Umbilical cord (tissue), 1 donor: ENCODE measurements at regions not wholly inside any gene's neighbourhood (a gene's known extent, or its start where the extent isn't known, plus 50 kb on each side); places are given as distances from the start of the nearest gene placed in this dataset.
"Not testable (repeated sequence)": the region's sequence is repeated elsewhere in the genome, so short reads cannot be mapped to it uniquely, and the experiment has no call there.

Experiments used
- DNase-seq: peaks from one replicate; pipeline ENCODE4 v3.0.0-alpha.2; 2015; ENCODE audit warnings: low spot score

GRCh38 chr14:56044196-56044595, 74.0 kb upstream of the PELI2 start:
- DNase-seq: no peak

DNA sequence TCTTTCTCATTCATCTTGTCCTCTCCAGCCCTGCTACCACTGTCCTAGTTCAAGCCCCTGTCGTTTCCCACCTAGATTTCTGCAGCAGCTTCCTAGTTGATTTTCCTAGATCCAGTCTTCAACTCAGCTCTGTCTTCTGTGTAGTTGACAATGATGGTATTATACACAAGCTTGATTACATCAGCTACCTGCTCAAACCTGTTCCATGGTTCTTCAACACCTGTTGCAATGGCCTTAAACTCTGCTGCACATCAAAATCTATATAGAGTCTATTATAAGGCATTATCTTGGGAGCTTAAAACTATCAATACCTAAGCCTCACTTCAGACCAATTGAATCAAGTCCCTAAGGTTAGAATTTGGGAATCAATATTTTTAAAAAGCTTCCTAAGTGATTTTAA, 71.7 kb upstream of the PELI2 start:
- DNase-seq: no peak

- DNase-seq: no peak
Measured at GRCh38 chr14:56046996-56047395, 71.2 kb upstream of the PELI2 start.

DNA sequence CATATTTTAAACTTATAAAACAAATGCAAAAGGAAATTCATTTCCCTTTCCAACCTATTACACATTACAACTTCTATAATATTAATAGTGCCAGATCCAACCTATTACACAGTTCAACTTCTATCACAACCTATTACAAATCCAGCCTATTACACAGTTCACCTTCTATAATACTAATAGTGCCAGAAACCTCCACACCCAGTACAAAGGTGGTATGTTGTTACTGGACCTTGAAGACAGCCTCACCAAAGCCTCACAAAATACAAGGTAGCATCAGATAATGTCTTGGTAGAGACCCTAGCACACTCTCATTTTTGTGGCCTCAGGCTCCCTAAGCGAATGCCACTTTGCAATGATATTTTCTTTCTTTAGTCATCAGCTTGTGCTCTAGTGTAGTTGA, 68.7 kb upstream of the PELI2 start:
- DNase-seq: no peak

- no peak for DNase-seq
Measured at GRCh38 chr14:56055511-56055910, 62.7 kb upstream of the PELI2 start.

GRCh38 chr14:56056031-56056430, 62.2 kb upstream of the PELI2 start:
- no peak for DNase-seq

GRCh38 chr14:56057071-56057741, 61.0 kb upstream of the PELI2 start:
- DNase-seq: peak; percentile 33

DNA sequence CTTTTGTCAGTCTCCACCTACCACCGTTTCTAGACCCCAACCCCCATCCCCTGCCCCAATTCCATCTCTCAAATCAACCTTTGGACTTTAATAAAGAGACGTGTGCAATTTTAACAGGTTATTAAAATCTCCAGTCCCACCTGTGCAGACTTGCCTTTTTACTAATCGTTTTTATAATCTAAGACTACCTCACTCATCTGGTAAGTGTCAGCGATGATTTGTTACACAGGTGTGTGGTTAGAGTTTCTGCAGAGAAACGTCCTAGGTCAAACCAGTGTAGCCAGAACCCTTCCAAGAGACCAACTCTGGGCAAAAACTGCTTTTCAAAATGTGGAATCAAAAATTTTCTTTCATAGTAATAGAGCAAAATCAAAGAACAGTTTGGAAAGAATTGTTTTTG, 60.4 kb upstream of the PELI2 start:
- DNase-seq: peak; percentile 59

GRCh38 chr14:56059054-56059453, 59.2 kb upstream of the PELI2 start:
- no peak for DNase-seq

GRCh38 chr14:56061051-56061450, 57.2 kb upstream of the PELI2 start:
- DNase-seq: no peak

- DNase-seq: no peak
Measured at GRCh38 chr14:56063131-56063530, 55.1 kb upstream of the PELI2 start.

GRCh38 chr14:56064513-56064912, 53.7 kb upstream of the PELI2 start:
- DNase-seq: no peak

- not testable (repeated sequence) for DNase-seq
Measured at GRCh38 chr14:56065199-56065598, 53.0 kb upstream of the PELI2 start.

DNA sequence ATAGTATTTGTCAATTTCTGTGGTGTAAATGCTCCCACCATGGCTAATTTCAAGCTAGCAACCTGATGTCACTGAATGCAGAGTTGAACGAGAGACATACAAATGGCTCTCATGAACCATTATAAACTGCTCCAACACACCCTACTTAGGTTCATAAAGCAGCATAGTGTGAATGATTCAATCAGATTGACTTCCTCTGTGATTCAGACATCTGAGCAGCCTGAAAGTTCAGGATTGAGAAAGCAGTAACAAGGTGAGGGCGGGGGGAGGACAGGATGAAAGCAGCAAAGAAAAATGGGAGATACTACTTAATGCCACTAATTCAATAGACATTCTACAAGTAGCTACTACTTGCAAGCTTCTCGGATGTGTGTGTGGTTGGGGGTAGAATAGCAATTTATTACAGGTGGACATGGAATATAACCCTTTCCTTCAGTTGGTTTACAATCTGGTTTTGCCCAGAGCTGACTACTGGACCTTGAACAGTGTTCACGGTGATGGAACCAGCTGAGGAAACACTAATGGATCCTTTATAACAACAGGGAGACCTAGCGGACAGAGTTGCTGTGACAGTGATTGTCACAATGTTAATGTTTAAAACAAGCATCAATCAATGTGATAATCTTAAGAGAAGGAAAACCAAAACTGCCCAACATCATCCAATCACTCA, 52.5 kb upstream of the PELI2 start:
- DNase-seq: no peak
